Renal pelvis (tissue), 1 donor: ENCODE measurements at regions not wholly inside any gene's neighbourhood (a gene's known extent, or its start where the extent isn't known, plus 50 kb on each side); places are given as distances from the start of the nearest gene placed in this dataset.
A peak's percentile ranks its signal among the peaks of the same experiment; 100 is the strongest.

Source experiments
- DNase-seq: peaks from one replicate; pipeline ENCODE4 v3.0.0-alpha.2; 2013

DNA sequence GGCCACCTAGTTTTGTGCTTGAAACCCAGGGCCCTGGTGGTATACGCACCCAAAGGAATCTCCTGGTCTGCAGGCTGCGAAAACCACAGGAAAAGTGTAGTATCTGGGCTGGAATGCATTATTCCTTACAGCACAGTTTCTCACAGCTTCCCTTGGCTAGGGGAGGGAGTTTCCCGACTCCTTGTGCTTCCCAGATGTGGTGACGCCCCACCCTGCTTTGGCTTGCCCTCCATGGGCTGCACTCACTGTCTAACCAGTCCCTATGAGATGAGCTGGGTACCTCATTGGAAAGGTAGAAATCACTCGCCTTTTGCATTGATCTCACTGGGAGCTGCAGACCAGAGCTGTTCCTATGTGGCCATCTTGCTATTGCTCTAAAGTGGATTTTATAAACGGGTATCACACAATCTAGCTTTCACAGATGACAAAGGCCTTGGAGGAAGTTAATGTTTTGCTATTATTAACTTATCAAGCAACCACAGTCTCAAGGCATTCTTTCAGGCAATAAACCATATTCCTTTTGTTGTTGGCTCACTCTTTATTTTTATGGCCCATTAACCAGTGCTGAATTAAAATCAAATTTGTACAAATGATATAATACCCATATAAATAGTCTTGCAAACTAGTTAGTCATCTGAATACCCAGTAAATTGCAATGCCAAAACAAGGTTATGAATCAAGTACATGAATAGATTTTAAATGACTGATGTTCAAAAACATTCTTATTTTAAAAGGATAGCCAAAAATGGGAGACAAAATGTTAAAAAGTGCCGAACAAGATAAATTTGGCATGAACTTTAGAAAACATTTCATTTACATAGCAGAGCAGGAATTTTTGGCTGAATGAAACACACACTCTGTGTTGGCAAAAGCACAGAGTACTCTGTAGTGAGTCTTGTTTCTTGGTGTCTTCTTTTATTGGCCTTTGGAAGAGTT lies 475.4 kb upstream of the ARGLU1 start:
- DNase-seq, result peak; percentile 21

DNA sequence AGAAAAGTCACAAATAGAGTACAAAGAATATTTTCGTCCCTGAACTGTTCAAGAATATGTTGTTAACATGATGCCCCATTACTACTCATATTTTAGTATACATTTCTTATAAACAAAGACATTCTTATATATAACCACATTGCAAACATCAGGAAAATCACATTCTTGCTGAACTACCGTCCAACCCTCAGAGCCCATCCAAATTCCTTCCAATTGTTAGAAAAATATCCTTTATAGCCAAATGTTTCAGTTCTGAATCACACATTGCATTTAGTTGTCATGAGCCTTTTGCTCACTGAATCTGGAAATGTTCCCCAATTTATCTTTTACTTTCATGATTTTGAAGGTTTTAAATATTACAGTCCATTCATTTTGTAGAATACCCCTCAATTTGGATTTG lies 467.8 kb upstream of the ARGLU1 start:
- no peak for DNase-seq

DNA sequence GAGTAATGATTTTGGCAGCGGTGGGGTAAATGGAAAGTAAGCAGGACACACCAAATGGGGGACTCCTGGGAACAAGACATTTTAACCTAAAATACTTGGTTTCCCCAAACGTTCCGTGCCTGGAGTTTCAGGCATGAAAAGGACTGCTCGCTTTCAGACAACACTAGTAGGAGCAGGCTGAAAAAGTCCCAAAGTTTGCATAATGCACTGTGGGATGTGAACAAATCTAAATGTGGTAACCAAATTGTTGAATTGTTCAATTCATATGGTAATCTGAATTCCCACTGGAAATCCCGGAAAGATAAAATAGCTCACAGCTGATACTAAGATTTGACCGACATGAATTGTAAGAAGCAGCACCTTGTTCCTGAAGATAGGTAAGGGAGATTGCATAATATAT lies 467.2 kb upstream of the ARGLU1 start:
- no peak for DNase-seq

DNA sequence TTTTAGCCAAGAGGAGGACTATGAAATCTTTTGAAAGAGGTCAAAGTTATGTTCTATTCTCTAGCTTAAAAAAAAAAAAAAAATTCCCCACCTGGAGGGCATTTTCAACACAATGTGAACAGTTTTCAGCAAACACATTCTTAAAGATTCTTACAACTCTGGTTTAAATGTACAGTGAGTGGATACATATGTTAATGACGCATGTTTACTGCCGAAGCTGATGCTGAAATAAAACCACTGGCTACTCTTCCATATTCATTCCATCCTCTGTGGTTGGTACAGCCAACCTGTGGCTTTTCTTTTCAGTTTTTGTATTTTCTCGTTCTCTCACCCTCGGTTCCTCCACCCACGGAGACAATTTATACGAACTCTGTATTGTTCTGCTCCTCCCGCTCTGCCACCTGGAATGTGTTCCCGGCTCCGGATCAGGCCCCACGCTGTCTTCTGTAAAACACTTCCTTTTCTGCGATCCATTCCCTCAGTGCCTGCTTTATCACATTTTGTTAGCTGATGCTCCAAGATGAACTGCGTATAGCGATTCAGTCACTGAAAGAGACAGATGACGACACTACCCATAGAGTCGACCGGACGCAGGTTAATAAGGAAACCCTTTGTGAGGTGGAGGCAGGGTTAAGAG lies 466.4 kb upstream of the ARGLU1 start:
- no peak for DNase-seq

DNA sequence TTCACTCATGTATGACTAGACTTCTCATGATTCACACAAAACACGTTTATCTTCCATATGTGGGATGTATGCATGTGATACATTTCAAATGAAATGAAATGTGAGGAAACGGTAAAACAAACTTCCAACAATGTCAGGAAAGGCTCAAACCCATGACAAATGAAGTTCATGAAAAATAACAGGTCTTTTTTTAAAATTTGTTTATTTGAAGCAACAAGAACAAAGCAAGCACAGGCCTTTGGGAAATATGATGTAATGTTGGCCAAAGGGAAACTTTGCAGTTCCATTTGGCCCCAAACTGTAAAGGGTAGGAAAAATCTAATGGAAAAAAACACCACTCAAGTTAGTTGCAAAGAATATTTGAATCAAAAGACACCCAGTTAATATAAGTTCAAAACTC lies 463.8 kb upstream of the ARGLU1 start:
- DNase-seq, result no peak

DNA sequence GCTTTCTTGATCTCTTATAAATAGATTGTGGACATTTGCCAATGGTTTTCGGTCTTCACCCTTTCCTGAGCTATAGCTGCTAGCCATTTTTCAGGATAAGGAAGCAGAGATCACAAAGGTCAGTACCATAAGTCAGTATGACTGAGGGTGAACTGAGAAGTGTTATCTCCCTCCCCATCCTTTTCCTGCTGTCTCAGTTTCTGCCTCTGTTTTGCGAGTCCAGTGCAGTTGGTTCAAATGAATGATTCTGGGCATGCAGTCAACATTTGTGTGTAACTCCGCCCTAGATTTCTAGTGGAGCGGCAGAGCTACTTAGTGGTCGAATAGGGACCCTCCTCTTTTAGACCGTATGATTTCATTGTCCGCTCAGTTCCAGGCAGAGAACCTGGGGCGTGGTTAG lies 460.8 kb upstream of the ARGLU1 start:
- DNase-seq, result peak; percentile 10

DNA sequence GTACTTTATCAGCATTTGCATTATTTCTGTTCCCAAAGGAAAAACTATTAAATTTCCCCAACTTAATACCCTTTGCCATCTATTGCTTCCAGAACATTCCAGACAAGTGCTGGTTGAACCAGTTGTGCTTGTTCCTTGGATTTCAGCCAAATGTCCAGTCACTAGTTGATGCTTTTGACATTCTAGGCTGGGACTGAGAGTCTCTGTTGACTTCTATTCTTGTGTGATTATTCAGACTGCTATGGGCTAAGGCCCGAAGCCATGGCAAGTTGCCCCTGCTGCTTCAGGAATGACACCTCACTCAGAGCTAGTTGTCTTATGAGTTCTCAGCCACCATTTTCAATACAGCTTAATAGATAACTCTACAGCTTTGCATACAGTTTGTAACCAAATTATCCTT lies 458.1 kb upstream of the ARGLU1 start:
- peak; percentile 29 for DNase-seq

DNA sequence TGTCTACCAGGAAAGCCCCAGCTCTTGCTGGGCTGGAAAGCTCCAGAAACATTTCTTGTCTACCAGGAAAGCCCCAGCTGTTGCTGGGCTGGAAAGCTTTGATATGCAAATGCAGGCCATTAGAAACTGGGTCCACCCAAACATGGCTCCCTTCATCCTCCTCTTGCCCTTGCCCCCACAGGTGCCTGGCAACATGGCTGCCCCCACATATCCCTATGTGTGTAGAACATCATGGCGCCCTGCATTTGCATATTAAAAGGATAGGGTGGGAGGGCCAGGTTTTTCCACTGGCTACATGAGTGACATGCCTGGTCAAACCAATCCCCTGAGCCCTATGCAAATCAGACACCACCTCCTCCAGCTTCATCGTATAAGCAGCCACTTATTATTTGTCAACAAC lies 455.4 kb upstream of the ARGLU1 start:
- no peak for DNase-seq

DNA sequence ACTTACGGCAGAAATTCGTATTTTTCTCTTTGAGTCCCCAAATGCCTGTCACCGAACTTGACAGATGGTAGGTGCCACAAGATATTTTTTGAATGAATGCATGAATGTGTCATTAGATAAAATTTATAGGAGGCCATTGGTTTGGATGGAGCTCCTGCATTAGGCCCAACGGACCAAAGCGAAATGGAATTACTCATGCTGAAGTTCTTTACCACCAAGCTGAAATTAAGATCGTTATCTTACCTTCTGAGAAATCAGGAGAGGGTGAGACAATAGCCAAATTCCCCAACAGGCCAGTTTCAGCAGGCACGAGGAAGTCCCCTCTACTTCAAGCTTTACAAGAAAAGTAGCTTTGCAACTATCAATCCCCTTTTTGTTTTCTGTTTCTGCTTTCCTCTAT lies 452.5 kb upstream of the ARGLU1 start:
- DNase-seq, result no peak

DNA sequence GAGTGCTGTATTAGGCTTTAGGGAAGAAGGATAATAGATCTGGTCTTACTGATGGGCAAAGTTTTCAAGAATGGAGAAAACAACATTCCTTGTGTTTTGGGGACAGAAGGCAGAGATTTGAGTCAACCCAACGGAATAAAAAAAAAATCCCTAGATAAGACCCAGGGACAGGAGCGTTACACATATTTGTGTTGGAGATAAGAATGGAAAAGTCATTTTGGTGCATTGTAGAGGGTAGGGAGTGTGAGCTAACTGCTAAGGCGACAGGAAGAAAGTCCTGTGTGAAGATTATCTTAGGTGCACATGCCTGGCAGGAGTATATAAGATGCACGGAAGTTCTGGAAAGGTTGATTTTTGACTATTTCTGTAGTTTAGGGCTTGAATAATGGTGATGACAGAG lies 450.3 kb upstream of the ARGLU1 start:
- DNase-seq, result no peak

DNA sequence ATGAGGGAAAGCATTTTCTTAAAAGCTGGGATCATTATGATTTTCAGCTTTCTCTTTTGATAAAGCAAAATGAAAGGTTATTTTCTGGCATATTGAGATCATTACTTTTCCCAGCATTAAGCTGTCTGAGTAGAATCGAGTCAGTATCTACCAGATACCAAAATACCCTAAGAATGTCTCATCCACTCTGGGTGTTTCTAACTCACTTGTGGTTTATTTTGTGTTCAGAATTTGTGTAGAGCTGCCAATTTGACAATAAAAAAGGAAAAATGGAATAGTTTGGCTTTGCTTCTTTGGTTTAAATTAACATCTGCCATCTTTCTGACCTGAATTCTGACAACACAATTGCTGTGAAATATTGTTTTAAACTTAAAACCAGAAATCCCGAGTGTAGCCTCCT lies 438.7 kb upstream of the ARGLU1 start:
- no peak for DNase-seq

DNA sequence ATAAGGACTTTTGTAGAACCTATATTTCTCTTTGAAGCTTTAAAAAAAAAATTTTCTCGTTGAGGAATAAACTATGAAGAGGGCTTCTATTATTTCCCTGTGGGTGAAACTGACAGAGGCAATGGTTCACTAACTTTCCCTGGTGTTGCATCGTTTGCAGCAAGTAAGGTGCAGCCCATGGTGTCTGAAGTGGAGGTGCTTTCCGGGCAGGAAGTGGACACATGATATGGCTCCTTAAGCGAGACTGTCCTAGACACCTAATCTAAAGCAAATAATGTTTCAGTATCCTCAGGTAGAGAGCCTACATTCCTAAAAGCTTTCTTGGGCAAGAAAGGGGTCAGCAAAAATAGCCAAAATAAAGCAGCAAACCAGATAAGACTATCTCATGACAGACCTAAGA lies 437.6 kb upstream of the ARGLU1 start:
- no peak for DNase-seq

DNA sequence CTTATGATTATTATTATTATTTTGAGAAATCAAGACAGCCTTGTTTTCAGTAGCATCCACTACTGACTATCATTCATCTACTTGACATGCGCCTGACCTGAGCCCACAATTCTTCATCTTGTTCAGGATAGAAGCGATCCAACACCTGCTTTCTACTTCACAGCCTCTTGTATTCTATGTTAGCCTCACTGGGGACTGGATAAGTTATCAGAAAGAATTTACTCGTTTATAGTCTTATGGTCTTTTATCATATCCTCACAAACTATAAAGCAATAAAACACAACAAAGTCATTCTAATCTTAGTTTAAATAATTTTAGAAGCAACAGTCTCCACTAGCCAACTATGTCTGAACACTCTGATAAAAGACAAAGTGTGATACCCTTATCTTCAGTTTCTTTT lies 436.0 kb upstream of the ARGLU1 start:
- no peak for DNase-seq

DNA sequence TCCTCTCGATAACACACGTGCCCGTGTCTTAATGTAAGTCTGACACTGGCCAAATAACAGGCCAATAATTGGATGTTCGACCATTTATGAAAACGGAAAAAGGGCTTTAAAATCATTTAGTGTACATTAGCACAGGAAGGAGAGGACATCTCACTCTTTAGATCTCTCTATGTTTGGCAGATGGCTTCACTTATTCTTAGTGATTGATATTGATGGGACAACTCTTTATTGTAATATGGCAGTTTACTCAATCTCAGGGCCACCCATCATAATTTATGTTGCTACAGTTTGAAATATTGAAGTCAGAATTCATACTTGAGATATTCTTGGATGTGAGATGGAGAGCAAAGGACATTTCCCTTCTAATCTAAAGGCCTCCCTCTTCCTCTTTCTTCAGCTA lies 430.7 kb upstream of the ARGLU1 start:
- DNase-seq, result no peak

DNA sequence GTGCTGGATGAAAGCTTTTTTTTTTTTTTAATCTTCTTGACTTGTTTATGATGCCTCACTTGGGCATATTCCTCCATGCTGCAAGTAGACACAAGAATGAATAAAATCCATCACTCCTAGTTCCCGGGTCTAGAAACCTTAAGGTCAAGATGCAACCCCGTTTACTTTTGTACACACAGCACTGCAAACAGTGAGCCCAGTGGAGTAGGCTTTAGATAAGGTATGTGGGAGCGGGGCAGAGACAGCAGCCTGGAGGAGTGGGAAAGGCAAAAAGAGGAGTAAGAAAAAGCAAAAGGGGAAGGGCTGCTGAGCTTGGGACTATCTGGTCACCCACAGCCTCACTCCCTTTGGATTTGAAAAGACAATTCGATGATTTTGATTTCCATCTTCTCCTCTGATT lies 429.8 kb upstream of the ARGLU1 start:
- no peak for DNase-seq

DNA sequence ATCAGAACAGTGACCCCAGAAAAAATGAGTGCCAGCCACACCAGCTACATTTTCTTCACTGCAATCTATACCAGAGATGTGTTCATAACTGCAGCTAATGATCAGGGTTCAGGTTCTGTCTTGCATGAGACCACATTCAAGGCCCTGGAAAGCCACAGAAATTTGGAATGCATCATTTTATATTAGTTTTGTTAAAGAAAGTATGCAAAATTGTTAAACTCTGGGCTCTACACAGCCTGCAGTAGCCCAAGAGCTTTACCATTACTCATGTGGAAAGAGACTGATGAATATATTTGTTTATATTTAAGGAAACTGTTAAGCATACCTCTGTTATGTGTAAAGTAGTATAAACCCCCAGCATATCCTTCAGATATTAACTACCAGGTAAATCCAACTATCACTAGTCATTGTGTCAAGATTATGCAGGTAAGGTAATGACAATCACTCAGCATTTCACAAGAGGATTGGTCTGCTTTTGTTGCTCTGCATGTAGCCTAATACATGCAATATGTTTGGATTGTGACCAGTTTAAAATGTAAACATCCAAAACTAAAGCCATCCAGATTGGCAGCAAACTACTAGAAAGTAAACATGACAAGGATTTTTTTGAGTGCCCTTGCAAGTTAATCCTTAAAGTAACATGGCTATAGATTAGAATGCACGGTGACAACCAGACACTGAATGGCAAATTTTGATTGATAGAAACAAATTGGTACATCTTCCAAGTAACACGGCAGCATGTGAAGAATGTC lies 429.1 kb upstream of the ARGLU1 start:
- no peak for DNase-seq

DNA sequence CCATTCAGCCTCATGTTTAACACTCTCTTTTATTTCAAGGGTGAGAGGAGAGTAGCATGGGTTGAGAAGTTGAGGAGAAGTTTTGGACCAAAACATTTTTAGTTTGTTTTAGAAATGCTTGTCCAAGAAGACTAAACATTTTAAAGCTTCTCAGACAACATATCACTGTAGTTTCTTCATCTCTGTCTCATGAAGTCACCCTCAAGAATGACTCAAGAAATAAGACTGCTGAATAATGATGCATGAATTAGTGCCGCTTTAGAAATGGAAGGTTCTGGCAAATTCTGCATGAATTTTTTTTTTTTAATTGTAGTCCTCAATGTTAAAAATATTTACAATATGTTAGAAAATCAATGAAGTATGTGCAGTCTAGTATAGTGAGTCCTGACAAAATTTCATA lies 422.7 kb upstream of the ARGLU1 start:
- no peak for DNase-seq

DNA sequence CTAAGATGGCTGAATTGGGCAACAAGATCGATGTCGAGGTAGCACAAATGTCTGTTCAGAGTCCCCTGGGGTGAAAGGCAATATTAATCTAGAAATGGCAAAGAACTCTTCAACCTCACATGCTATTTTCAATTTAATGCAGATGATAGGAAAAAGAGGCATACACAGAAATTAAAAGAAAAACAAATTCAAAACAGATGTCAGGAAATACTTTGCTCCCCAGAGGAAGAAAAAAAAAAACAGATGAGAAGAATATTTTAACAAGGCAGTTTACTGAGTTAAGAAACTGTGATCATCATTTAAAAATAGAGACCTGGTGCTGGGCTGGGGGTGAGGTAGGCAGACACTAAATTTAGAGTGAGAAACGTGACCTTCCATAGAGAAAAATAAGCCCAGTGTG lies 421.9 kb upstream of the ARGLU1 start:
- DNase-seq, result no peak

DNA sequence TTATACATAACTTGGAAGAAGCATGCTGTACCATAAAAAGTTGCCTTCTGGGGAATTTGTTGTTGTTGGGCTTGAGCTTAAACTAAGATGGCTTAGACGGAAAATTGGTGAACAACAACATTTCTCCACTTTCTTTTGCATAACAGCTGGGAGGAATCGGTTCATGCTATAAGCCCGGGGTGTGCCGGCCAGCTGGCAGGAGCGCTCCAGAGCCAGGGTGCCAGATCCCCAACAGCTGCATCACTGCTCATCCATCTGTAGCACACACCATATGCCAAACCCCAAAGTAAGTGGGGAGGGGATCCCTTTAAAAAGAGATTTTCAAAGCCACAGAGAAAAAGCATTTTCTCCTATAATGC lies 419.5 kb upstream of the ARGLU1 start:
- no peak for DNase-seq

DNA sequence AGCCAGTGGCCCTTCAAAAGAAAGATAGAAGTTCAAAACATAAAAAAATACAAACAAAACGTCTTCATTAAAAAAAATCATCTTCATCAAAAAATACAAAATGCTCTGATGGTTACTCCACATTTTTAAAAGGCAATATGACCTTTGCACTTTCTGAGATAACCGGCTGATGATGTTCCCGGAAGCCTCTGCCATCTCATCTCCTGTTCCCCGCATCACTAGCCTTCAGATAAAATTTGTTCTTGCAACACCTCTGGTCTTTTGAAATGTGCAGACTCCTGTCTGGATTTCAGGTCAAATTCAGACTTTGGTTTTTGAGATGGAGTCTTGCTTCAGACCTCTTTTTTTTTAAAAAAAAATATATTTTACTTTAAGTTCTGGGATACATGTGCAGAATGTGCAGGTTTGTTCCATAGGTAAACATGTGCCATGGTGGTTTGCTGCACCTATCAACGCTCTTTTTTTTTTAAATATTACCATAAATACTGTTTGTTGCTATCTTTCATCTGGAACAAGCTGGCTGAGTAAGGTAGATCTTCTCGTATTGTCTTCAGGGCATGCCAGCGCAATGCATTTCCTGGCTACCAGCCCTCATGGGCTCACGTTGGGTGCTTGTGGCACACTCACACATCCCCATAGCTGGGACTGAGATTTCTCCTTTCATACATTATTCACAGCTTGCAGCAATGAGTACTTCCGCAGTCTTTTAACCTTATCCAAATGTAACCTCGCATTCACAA lies 418.9 kb upstream of the ARGLU1 start:
- no peak for DNase-seq

DNA sequence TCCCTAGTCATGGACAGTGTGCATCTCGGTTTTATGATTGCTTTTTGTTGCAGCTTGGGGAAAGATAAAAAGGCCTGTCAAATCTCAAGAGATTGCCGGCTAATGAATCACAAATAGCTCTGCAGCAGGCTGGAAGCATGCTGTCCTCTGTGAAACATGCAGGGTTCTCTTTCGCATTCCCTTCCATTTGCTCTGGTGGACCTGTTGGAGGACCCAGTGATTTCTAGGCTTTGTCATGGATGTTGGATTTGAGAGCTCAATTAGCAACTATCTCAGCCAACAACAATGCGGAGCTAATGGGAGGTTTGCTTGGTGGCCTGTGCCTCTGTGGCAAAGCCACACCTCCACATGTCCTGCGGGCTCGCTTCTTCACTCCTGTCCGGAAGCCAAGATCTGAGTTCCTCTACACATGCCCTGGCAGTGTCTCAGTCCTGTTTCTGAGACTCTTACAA lies 418.1 kb upstream of the ARGLU1 start:
- no peak for DNase-seq

DNA sequence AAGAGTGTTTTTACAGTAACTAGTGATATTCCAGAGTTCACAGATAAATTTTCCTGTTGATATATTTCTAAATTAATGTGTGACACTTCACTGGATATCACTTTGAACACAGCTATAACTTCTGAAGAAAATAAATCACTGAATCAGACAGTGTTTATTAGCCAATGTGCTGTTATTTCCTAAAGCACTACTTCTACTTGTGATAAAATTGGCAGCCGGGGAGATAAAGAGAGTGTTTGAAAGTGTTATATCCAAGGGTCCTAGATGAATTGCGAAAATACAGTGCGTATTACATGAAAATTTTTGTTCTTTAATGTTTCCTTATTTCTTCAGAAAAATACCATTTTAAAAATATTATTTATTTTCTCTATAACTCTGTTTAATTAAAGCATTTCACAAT lies 417.5 kb upstream of the ARGLU1 start:
- no peak for DNase-seq
